ENCODE measurements at regions not wholly inside any gene's neighbourhood (a gene's known extent, or its start where the extent isn't known, plus 50 kb on each side); places are given as distances from the start of the nearest gene placed in this dataset.

- H3K4me3 ChIP-seq (ENCODE audit: low read length, poor library complexity, severe bottlenecking), result no peak overlapping the region
- no peaks in the 10 kb centered on the region for H3K9me2 ChIP-seq (replicated peaks; ENCODE audit: low read depth, low read length)
- TF ChIP-seq EZH2phosphoT487 (IDR thresholded peaks at IDR 0.05; ENCODE audit: borderline replicate concordance), result no peak
- no peak for TF ChIP-seq CTCF (conservative IDR thresholded peaks at IDR 0.05; ENCODE audit: low read length)
- H3K4me1 ChIP-seq (ENCODE audit: insufficient read depth, low read length, poor library complexity, severe bottlenecking), result no peaks in the 10 kb centered on the region
- H3K9ac ChIP-seq (ENCODE audit: low read depth, low read length, poor library complexity, severe bottlenecking), result no peak overlapping the region
- H4K20me1 ChIP-seq (ENCODE audit: insufficient read depth, low read length, poor library complexity, severe bottlenecking), result no peaks in the 10 kb centered on the region
- no peaks in the 10 kb centered on the region for H3K36me3 ChIP-seq (ENCODE audit: insufficient read depth, low read length)
- H3K79me2 ChIP-seq (ENCODE audit: insufficient read depth, low read length), result no peaks in the 10 kb centered on the region
- no peaks in the 10 kb centered on the region; the same call in 1 of the 2 replicates for H3K9me3 ChIP-seq (ENCODE audit: insufficient read depth, low read depth, low read length)
- H3F3A ChIP-seq (ENCODE audit: low read depth), result no peaks in the 10 kb centered on the region
- H2AFZ ChIP-seq (ENCODE audit: low read length), result no peak overlapping the region
- no peaks in the 10 kb centered on the region for H3K27me3 ChIP-seq (ENCODE audit: insufficient read depth, low read length, poor library complexity, severe bottlenecking)
- H3K4me2 ChIP-seq (ENCODE audit: low read depth, low read length, poor library complexity, severe bottlenecking), result no peak overlapping the region
Measured at GRCh38 chr12:33551006-33551405, 111.4 kb upstream of the SYT10 start.

- Histone ChIP-seq H3K4me1 (ENCODE audit: insufficient read depth, low read length, poor library complexity, severe bottlenecking) (no peaks in the 10 kb centered on the region), H3K9me3 (ENCODE audit: insufficient read depth, low read depth, low read length) (no peaks in the 10 kb centered on the region; the same call in 1 of the 2 replicates), H3K79me2 (ENCODE audit: insufficient read depth, low read length) (no peaks in the 10 kb centered on the region), H3K4me3 (ENCODE audit: low read length, poor library complexity, severe bottlenecking) (no peak overlapping the region), H3K36me3 (ENCODE audit: insufficient read depth, low read length) (no peaks in the 10 kb centered on the region), H4K20me1 (ENCODE audit: insufficient read depth, low read length, poor library complexity, severe bottlenecking) (no peaks in the 10 kb centered on the region), H3F3A (ENCODE audit: low read depth) (no peaks in the 10 kb centered on the region), H3K9ac (ENCODE audit: low read depth, low read length, poor library complexity, severe bottlenecking) (no peak overlapping the region), H2AFZ (ENCODE audit: low read length) (no peak overlapping the region), H3K27me3 (ENCODE audit: insufficient read depth, low read length, poor library complexity, severe bottlenecking) (no peaks in the 10 kb centered on the region), H3K9me2 (replicated peaks; ENCODE audit: low read depth, low read length) (no peaks in the 10 kb centered on the region), H3K4me2 (ENCODE audit: low read depth, low read length, poor library complexity, severe bottlenecking) (no peak overlapping the region)
- TF ChIP-seq CTCF (conservative IDR thresholded peaks at IDR 0.05; ENCODE audit: low read length) (no peak), EZH2phosphoT487 (IDR thresholded peaks at IDR 0.05; ENCODE audit: borderline replicate concordance) (no peak)
Measured at GRCh38 chr12:33555128-33555527, 115.5 kb upstream of the SYT10 start.

- Histone ChIP-seq H4K20me1 (ENCODE audit: insufficient read depth, low read length, poor library complexity, severe bottlenecking) (no peaks in the 10 kb centered on the region), H3K79me2 (ENCODE audit: insufficient read depth, low read length) (no peaks in the 10 kb centered on the region), H3K9me2 (replicated peaks; ENCODE audit: low read depth, low read length) (no peaks in the 10 kb centered on the region), H3K9me3 (ENCODE audit: insufficient read depth, low read depth, low read length) (peaks cover 9% of the 10 kb centered on the region; the same call in 1 of the 2 replicates), H3K9ac (ENCODE audit: low read depth, low read length, poor library complexity, severe bottlenecking) (no peak overlapping the region), H3K4me3 (ENCODE audit: low read length, poor library complexity, severe bottlenecking) (no peak overlapping the region), H3K27me3 (ENCODE audit: insufficient read depth, low read length, poor library complexity, severe bottlenecking) (no peaks in the 10 kb centered on the region), H2AFZ (ENCODE audit: low read length) (no peak overlapping the region), H3K4me1 (ENCODE audit: insufficient read depth, low read length, poor library complexity, severe bottlenecking) (no peaks in the 10 kb centered on the region), H3K36me3 (ENCODE audit: insufficient read depth, low read length) (no peaks in the 10 kb centered on the region), H3F3A (ENCODE audit: low read depth) (no peaks in the 10 kb centered on the region), H3K4me2 (ENCODE audit: low read depth, low read length, poor library complexity, severe bottlenecking) (no peak overlapping the region)
- no peak for TF ChIP-seq CTCF (conservative IDR thresholded peaks at IDR 0.05; ENCODE audit: low read length)
- no peak for TF ChIP-seq EZH2phosphoT487 (IDR thresholded peaks at IDR 0.05; ENCODE audit: borderline replicate concordance)
Measured at GRCh38 chr12:33560653-33561208, 121.1 kb upstream of the SYT10 start.

Data from Loucy (cell line).